Neural crest cell (in vitro differentiated cells): ENCODE measurements at regions not wholly inside any gene's neighbourhood (a gene's known extent, or its start where the extent isn't known, plus 50 kb on each side); places are given as distances from the start of the nearest gene placed in this dataset.

Experiments
- DNase-seq: peaks from one replicate; pipeline ENCODE4 v3.0.0; 2021; ENCODE audit warnings: low read depth, mixed read lengths, low spot score
- H3K27ac Mint-ChIP-seq: one replicate; pipeline ENCODE4 v1.8.0; 2021; ENCODE audit warnings: mild to moderate bottlenecking, mixed read lengths; ENCODE audit not compliant: unreplicated experiment
- H3K27me3 Mint-ChIP-seq: 2 replicates; pipeline ENCODE4 v1.8.0; 2021; ENCODE audit warnings: low read depth, mild to moderate bottlenecking, mixed read lengths
- H3K36me3 Mint-ChIP-seq: 2 replicates; pipeline ENCODE4 v1.8.0; 2021; ENCODE audit warnings: low read depth, mild to moderate bottlenecking, mixed read lengths
- H3K4me1 Mint-ChIP-seq: 2 replicates; pipeline ENCODE4 v1.8.0; 2021; ENCODE audit warnings: mixed read lengths
- H3K4me3 Mint-ChIP-seq: one replicate; pipeline ENCODE4 v1.8.0; 2021; ENCODE audit warnings: mild to moderate bottlenecking, mixed read lengths
- H3K9me3 Mint-ChIP-seq: 2 replicates; pipeline ENCODE4 v1.8.0; 2021; ENCODE audit warnings: mixed read lengths
- CTCF ChIP-seq: fragments of 200-600 bp; sonication (generic); conservative IDR thresholded peaks from 2 replicates; pipeline ENCODE4 v1.5.0; 2021; ENCODE audit warnings: antibody characterized with exemption, mild to moderate bottlenecking

DNA sequence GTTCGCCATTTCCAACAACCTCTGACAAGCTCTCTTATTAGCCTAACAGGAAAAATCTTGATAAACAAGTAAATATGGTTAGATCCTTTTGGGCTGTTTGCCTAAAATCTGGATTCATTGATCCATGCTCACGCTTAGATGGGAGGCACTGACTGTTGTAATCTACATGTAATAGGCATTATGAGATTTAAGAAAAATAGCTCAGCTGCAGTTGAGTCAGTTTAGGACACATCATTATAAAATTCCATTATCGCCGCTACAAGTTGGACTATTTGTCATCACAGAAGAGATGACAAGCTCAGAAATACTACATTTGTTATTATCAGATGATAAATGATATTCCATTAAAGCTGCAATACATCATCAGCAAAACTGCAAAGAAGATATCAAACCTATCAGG, 524.0 kb downstream of the TOX3 start:
- peaks cover 9% of the 10 kb centered on the region for H3K27me3 Mint-ChIP-seq
- H3K4me1 Mint-ChIP-seq, result no peaks in the 10 kb centered on the region
- H3K36me3 Mint-ChIP-seq, result no peaks in the 10 kb centered on the region
- TF ChIP-seq CTCF, result no peak
- H3K4me3 Mint-ChIP-seq, result no peak overlapping the region
- no peaks in the 10 kb centered on the region for H3K9me3 Mint-ChIP-seq
- no peak for DNase-seq
- H3K27ac Mint-ChIP-seq, result no peak overlapping the region

DNA sequence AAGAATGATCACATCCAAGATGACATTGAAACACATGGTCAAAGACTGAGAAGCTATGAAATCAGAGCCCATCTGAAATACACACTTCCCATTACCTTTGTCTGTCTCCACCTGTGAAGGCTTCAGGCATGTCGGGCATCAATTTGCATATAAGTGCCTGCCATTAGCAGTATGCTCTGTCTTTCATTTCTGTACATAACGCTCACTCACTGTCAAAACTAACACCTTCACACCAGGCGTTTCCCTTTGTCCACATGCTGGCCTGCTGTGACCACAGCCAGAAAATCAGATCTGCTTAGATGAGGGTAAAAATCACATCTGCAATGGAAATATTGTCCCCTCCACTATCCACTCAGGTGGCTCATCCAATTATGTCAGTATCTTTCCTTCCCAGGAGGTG, 524.8 kb downstream of the TOX3 start:
- Mint-ChIP-seq H3K27me3 (peaks cover 9% of the 10 kb centered on the region), H3K27ac (no peak overlapping the region), H3K36me3 (no peaks in the 10 kb centered on the region), H3K4me3 (no peak overlapping the region), H3K4me1 (no peaks in the 10 kb centered on the region), H3K9me3 (no peaks in the 10 kb centered on the region)
- DNase-seq, result no peak
- TF ChIP-seq CTCF, result no peak

- Mint-ChIP-seq H3K4me3 (no peak overlapping the region), H3K9me3 (peaks cover 25% of the 10 kb centered on the region), H3K27ac (no peak overlapping the region), H3K36me3 (peaks cover 11% of the 10 kb centered on the region), H3K4me1 (no peaks in the 10 kb centered on the region), H3K27me3 (peaks cover 12% of the 10 kb centered on the region)
- no peak for TF ChIP-seq CTCF
- DNase-seq, result no peak
These were observed 530.6 kb downstream of the TOX3 start for GRCh38 chr16:52016387-52016786.

DNA sequence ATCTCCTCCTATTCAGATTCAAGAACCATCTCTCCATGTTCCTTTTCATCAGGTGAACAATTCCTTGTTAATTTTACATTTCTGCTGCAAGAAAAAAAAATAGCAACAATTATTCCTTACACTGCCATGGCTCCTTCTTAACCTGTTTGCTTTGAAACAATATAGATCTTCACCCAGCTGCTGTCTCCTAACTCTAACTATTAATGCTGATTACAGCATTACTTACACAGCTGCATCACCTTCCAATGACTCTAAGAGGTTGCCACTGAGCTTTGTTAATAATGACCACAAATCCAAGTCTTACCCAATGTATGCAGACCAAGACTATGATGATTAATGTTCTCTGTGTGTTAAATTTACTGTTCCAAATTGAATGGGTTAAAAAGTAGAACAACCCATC, 541.4 kb downstream of the TOX3 start:
- no peak for DNase-seq
- Mint-ChIP-seq H3K27ac (no peak overlapping the region), H3K36me3 (peaks cover 1% of the 10 kb centered on the region), H3K4me3 (no peak overlapping the region), H3K27me3 (no peaks in the 10 kb centered on the region), H3K4me1 (no peaks in the 10 kb centered on the region), H3K9me3 (peaks cover under 1% of the 10 kb centered on the region)
- no peak for TF ChIP-seq CTCF

GRCh38 chr16:52004343-52004742, 542.6 kb downstream of the TOX3 start:
- H3K27ac Mint-ChIP-seq, result no peak overlapping the region
- H3K4me1 Mint-ChIP-seq, result no peaks in the 10 kb centered on the region
- H3K36me3 Mint-ChIP-seq, result no peaks in the 10 kb centered on the region
- H3K9me3 Mint-ChIP-seq, result peaks cover 3% of the 10 kb centered on the region
- H3K4me3 Mint-ChIP-seq, result no peak overlapping the region
- DNase-seq, result no peak
- no peaks in the 10 kb centered on the region for H3K27me3 Mint-ChIP-seq
- no peak for TF ChIP-seq CTCF

GRCh38 chr16:52002026-52002425, 544.9 kb downstream of the TOX3 start:
- no peaks in the 10 kb centered on the region for H3K4me1 Mint-ChIP-seq
- no peaks in the 10 kb centered on the region for H3K27me3 Mint-ChIP-seq
- H3K27ac Mint-ChIP-seq, result no peak overlapping the region
- H3K36me3 Mint-ChIP-seq, result no peaks in the 10 kb centered on the region
- TF ChIP-seq CTCF, result no peak
- H3K4me3 Mint-ChIP-seq, result no peak overlapping the region
- no peak for DNase-seq
- peaks cover 4% of the 10 kb centered on the region for H3K9me3 Mint-ChIP-seq
